ENCODE measurements at regions not wholly inside any gene's neighbourhood (a gene's known extent, or its start where the extent isn't known, plus 50 kb on each side); places are given as distances from the start of the nearest gene placed in this dataset.

DNA sequence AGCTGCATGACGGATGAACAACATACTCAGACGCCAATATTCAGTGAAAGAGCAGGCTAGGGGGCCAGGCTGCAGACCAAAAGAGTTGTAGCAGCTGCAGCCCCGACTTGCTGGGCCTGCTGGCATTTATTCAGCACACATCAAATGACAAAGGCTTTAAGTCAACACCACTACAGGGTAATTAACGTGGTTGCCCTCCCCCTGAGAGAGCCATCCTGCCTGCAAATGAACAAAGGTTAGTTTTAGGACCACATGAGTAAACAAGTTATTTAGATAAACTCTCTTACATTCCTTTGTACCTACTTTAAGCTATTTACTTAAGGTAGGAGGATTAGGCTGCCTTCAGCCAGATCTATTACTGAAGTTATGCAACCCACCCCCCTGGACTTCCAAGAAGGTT lies 1329.1 kb downstream of the PCDH18 start:
- no peak for DNase-seq

GRCh38 chr4:136198358-136198757 lies 1333.9 kb downstream of the PCDH18 start:
- DNase-seq, result no peak

GRCh38 chr4:136194962-136195361 lies 1337.3 kb downstream of the PCDH18 start:
- DNase-seq, result no peak

DNA sequence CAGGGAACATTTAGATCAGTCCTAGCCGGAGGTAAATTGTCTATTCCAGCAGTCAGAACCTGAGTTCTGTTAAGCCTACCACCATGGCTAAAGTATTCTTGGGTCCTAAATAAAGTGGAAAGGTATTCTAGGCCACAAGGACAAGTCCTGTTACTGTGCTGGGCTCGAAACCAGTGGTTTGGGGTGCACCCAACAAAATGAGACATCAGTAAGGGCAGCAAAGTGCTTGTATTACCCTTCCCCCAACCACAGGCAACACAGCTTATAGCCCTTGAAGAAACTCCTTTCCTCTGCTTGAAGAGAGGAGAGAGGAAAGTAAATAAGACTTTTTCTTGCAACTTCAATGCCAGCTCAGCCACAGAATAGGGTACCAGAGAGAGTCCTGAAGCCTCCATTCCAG lies 1345.6 kb downstream of the PCDH18 start:
- DNase-seq, result no peak

- no peak for DNase-seq
These were observed 1348.8 kb downstream of the PCDH18 start for GRCh38 chr4:136183513-136183912.

DNA sequence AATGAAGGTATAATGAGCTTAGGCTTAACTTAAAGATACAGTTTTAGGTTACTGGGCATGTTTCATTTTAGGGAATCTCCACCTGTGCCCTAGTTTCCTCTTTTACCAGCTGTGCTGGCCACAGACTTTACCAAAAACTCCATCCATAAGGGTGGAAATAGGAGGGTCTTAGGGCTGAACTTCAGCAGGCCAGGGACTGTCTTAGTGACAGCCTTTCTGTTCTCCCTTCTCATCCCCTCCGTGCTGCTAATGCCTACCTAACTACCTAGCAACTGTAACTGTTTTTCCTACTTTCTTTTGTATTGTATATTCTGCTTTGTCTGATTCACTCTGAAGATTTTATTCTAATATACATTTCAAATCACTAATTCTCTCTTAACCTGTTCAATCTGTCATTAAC lies 1375.3 kb downstream of the PCDH18 start:
- DNase-seq, result no peak

GRCh38 chr4:136150046-136150445 lies 1382.2 kb downstream of the PCDH18 start:
- no peak for DNase-seq

DNA sequence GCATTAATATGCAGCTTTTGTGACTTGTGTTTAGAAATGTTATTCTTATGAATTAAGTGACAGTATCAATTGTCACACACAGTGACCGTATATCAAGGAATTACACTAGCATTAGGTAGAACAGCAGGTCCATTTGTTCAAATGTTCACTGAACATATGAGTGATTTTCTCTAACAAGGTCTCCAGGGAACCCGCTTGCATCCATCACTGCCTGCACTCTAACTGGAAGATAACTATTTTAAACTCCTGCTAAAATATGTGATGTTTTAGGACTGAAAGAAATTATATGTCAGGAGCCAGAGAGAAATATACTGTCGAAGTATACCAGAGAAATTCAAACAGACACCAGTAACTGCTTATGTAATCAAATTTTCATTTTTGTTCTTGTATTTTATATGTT lies 1395.7 kb downstream of the PCDH18 start:
- DNase-seq, result no peak

GRCh38 chr4:136124251-136124745 lies 1408.0 kb downstream of the PCDH18 start:
- DNase-seq, result no peak

DNA sequence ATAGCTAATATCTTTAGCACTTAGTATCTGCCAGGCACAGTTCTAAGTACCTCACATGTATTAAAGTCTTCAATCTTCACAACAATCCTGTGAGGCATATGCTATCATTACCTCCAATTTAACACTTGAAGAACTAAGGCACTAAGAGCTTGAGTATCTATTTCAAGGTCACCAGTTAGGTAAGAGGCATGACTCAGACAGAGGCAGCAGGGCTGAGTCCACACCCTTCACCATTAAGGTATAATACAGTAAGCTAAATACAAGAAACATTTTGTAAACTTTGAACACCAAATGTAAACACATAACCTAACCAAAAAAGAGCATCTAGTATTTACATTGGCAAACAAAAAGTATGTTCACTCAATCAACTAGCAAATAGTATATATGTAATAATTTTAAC lies 1410.9 kb downstream of the PCDH18 start:
- no peak for DNase-seq

- DNase-seq, result no peak
These were observed 1418.4 kb downstream of the PCDH18 start for GRCh38 chr4:136113921-136114320.

GRCh38 chr4:136112116-136112515 lies 1420.2 kb downstream of the PCDH18 start:
- DNase-seq, result no peak

GRCh38 chr4:136106753-136107152 lies 1425.5 kb downstream of the PCDH18 start:
- no peak for DNase-seq

DNA sequence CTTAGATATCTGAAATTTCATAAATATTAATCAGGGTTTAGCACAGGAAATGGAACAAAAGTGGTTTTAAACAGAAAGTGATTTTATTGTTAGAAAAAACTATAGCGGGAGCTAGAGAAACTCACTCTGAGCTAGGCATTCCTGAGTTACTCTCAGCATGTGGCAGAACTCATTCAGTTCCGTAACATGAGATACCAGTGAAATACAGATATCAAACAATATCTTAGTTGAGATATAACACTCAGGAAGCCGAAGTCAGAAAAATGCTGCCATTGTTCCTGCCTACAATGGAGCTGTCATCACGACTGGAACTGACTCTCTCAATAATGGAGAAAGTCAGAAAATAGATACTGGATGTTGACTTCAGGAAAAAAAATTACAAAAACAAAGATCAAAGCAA lies 1428.7 kb downstream of the PCDH18 start:
- no peak for DNase-seq

GRCh38 chr4:136097676-136098075 lies 1434.6 kb downstream of the PCDH18 start:
- DNase-seq, result no peak

- no peak for DNase-seq
These were observed 1444.0 kb downstream of the PCDH18 start for GRCh38 chr4:136088211-136088867.

DNA sequence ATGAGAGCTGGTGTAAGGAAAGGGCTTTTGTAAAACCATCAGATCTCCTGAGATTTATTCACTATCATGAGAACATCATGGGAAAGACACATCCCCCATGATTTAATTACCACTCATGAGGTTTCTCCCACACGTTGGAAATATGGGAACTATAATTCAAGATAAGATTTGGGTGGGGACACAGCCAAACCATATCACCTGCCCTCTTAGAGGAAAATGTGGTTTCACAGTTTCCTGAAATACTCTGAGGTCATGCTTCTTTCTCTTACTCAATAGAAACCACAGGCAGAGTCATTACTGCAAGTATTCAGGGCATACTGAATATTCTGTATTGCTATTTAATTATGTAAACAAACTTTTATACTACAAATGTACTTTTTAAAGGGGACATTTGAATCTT lies 1453.3 kb downstream of the PCDH18 start:
- DNase-seq, result no peak

DNA sequence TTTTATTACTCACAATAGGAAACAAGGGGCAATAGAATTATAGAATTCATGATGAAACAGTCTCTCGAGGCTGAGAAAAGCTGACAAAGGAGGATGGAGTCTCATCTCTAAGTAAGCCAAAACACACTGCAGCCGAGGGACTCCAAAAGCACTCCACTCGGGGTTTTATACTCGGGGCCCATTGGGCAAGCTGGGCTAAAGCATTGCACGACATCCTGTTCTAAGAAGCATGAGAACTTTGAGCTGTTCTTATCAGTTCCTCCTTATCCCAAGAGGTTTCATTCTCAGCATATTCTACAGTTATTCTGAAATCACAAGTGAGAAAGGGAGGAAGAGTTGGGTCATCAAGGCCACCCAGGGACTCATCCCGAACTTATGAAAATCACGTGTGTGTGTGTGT lies 1475.5 kb downstream of the PCDH18 start:
- DNase-seq, result no peak

- DNase-seq, result no peak
These were observed 1476.9 kb downstream of the PCDH18 start for GRCh38 chr4:136055360-136055759.

DNA sequence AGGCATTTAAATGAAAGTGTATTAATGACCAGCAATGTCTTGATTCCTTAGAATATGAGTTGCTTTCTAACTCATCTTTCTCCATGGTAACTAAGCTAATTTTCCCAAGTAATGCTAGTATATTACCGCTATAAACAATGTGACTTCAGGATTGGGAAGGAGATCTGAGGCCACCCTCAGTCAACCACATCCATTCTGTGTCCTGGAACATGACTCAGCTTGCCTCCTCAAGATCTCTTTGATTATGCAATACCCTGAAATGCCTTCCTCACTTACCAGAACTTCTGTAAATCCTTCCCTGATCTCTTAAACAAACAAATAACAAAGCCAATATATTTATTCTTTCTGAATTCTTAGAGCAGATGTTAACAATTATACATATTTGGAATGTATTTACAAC lies 1495.5 kb downstream of the PCDH18 start:
- no peak for DNase-seq

DNA sequence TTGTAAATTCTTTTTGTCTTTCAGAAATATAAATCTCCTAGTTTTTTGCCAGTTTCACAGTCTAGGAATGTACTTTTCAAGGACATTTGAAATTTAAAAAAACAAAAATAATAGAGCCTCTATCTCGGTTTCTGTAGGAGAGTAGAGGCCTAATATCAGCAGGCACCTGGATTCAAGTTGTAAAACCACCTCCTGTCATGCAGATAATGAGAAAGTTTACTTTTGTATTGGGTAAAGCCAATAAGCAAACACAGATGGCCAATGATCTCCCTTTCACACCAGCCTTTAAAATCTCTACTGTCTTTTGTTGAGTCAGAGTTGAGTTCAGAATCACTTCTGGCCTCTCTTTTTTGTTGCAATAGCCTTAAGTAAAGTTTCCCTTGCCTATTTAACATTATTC lies 1499.9 kb downstream of the PCDH18 start:
- DNase-seq, result no peak

GRCh38 chr4:136025540-136025939 lies 1506.8 kb downstream of the PCDH18 start:
- DNase-seq, result no peak

DNA sequence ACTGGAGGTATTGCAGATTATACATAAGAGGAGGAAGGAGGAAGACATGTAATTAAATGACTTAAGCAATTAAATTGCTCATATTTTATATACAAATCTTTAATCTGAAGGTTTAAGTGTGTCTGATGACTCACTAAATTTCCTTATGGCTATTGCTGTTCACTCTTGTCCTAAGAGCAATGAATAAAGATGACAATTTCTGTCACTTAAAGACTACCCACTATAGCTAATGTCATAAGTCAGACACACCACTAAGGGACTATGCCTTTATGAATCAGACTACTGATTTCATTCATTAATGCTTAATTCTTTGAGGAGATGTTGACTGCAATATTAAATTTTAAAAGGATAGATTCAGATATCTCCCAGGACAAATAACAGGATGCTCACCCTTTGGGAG lies 1514.7 kb downstream of the PCDH18 start:
- DNase-seq, result no peak

- DNase-seq, result no peak
These were observed 1520.1 kb downstream of the PCDH18 start for GRCh38 chr4:136012220-136012619.

GRCh38 chr4:136009258-136009832 lies 1522.9 kb downstream of the PCDH18 start:
- DNase-seq, result no peak
